ACC112 (cell line): ENCODE measurements at regions not wholly inside any gene's neighbourhood (a gene's known extent, or its start where the extent isn't known, plus 50 kb on each side); places are given as distances from the start of the nearest gene placed in this dataset.
"Not testable (repeated sequence)": the region's sequence is repeated elsewhere in the genome, so short reads cannot be mapped to it uniquely, and the experiment has no call there.

ENCODE experiments used
- H2AFZ ChIP-seq: fragments of 200-600 bp; sonication (generic); one replicate; pipeline ENCODE4 v1.6.0; 2017; ENCODE audit warnings: antibody characterized with exemption, low read length; ENCODE audit not compliant: unreplicated experiment
- H3K27ac ChIP-seq: fragments of 200-600 bp; sonication (generic); 2 replicates; pipeline ENCODE4 v1.5.1; 2014; ENCODE audit warnings: low read depth, mild to moderate bottlenecking, antibody characterized with exemption, low read length, moderate library complexity
- H3K27me3 ChIP-seq: fragments of 200-600 bp; sonication (generic); 2 replicates; pipeline ENCODE4 v1.6.1; 2014; ENCODE audit warnings: mild to moderate bottlenecking, antibody characterized with exemption, low read length, moderate library complexity, mixed read lengths; ENCODE audit not compliant: insufficient read depth
- H3K36me3 ChIP-seq: fragments of 200-600 bp; sonication (generic); 2 replicates; pipeline ENCODE4 v1.6.1; 2016; ENCODE audit warnings: mild to moderate bottlenecking, antibody characterized with exemption, low read length, moderate library complexity, mixed read lengths; ENCODE audit not compliant: insufficient read depth
- H3K4me1 ChIP-seq: fragments of 200-600 bp; sonication (generic); one replicate; pipeline ENCODE4 v1.6.1; 2016; ENCODE audit warnings: low read length, mixed read lengths; ENCODE audit not compliant: insufficient read depth, unreplicated experiment, control insufficient read depth
- H3K4me3 ChIP-seq: fragments of 200-600 bp; sonication (generic); 2 replicates; pipeline ENCODE4 v1.5.1; 2014; ENCODE audit warnings: mild to moderate bottlenecking, low read depth, low read length
- H3K79me2 ChIP-seq: fragments of 200-600 bp; sonication (generic); one replicate; pipeline ENCODE4 v1.6.0; 2016; ENCODE audit warnings: low read length; ENCODE audit not compliant: control insufficient read depth, unreplicated experiment, insufficient read depth

DNA sequence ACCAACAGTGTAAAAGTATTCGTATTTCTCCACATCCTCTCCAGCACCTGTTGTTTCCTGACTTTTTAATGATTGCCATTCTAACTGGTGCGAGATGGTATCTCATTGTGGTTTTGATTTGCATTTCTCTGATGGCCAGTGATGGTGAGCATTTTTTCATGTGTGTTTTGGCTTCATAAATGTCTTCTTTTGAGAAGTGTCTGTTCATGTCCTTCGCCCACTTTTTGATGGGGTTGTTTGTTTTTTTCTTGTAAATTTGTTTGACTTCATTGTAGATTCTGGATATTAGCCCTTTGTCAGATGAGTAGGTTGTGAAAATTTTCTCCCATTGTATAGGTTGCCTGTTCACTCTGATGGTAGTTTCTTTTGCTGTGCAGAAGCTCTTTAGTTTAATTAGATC lies 86.9 kb downstream of the CCDC74A start:
- H3K4me1 ChIP-seq, H2AFZ ChIP-seq, H3K4me3 ChIP-seq, H3K27me3 ChIP-seq, H3K27ac ChIP-seq, H3K36me3 ChIP-seq, H3K79me2 ChIP-seq: not testable (repeated sequence)

DNA sequence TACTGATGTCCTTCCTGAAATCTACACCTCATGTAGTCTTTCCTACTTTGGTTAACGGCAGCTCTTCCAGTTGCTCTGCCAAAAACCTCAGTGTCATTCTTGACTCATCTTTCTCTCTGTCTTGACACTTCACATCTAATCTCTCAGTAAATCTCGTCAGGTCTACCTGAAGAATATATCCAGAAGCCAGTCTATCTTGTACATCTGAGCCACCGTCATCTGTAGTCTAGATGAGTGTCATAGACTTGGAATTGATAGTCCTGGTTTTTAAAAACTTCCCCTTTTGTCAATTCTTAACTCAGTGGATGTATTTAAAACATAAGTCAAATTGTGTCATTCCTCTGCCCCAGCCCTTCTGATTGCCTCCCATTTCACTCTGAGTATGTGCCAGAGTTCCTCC lies 90.6 kb downstream of the CCDC74A start:
- not testable (repeated sequence) for H3K27ac ChIP-seq, H3K27me3 ChIP-seq, H3K79me2 ChIP-seq, H2AFZ ChIP-seq, H3K4me3 ChIP-seq, H3K36me3 ChIP-seq, H3K4me1 ChIP-seq

DNA sequence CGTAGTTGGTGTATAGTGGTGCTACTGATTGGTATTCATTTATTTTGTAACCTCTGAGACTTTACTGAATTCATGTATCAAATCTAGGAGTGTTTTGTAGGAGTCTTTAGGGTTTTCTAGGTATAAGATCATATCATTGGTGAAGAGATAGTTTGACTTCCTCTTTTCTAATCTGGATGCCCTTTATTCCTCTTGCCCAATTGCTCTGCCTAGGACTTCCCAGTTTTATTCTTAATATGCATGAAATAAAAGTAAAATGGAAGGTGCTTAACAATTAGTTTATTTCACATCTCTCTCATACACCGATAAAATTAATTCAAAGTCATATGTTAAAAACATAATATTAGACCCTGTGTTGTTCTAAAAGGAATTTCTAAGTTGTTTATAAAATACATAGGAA lies 95.2 kb downstream of the CCDC74A start:
- H3K4me1 ChIP-seq, H3K27ac ChIP-seq, H3K36me3 ChIP-seq, H3K27me3 ChIP-seq, H2AFZ ChIP-seq, H3K79me2 ChIP-seq, H3K4me3 ChIP-seq: not testable (repeated sequence)

DNA sequence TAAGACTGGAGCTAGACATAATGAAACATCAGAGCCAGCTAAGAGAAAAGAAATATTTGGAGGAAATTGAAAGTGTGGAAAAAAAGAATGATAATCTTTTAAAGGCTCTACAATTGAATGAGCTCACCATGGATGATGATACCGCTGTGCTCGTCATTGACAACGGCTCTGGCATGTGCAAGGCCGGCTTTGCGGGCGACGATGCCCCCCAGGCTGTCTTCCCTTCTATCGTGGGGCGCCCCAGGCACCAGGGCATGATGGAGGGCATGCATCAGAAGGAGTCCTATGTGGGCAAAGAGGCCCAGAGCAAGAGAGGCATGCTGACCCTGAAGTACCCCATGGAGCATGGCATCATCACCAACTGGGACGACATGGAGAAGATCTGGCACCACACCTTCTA lies 98.3 kb downstream of the CCDC74A start:
- not testable (repeated sequence) for H3K27me3 ChIP-seq, H3K4me3 ChIP-seq, H3K36me3 ChIP-seq, H2AFZ ChIP-seq, H3K79me2 ChIP-seq, H3K4me1 ChIP-seq, H3K27ac ChIP-seq

DNA sequence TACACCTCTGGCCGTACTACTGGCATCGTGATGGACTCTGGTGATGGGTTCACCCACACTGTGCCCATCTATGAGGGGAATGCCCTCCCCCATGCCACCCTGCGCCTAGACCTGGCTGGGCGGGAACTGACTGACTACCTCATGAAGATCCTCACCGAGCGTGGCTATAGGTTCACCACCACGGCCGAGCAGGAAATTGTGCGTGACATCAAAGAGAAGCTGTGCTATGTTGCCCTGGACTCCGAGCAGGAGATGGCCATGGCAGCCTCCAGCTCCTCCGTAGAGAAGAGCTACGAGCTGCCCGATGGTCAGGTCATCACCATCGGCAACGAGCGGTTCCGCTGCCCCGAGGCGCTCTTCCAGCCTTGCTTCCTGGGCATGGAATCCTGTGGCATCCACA lies 98.9 kb downstream of the CCDC74A start:
- not testable (repeated sequence) for H2AFZ ChIP-seq, H3K79me2 ChIP-seq, H3K36me3 ChIP-seq, H3K4me3 ChIP-seq, H3K4me1 ChIP-seq, H3K27me3 ChIP-seq, H3K27ac ChIP-seq

DNA sequence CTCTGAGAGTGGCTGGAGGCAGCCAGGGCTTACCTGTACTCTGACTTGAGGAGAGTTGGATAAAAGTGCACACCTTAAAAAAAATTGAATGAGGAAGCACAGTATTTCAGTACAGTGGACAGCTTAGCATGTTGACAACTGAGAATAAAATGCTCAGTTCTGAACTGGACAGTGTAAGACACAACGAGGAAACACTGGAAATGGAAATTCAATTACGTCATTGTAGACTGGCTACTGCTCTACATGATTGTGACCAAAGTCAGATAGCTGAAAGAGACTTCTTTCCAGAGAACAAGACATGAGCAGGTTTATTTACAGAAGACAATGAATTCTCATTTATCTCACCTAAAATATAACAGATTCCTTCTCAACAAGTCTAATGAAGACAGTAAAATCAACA lies 100.1 kb downstream of the CCDC74A start:
- not testable (repeated sequence) for H3K27ac ChIP-seq, H3K27me3 ChIP-seq, H3K4me3 ChIP-seq, H3K79me2 ChIP-seq, H3K4me1 ChIP-seq, H2AFZ ChIP-seq, H3K36me3 ChIP-seq

DNA sequence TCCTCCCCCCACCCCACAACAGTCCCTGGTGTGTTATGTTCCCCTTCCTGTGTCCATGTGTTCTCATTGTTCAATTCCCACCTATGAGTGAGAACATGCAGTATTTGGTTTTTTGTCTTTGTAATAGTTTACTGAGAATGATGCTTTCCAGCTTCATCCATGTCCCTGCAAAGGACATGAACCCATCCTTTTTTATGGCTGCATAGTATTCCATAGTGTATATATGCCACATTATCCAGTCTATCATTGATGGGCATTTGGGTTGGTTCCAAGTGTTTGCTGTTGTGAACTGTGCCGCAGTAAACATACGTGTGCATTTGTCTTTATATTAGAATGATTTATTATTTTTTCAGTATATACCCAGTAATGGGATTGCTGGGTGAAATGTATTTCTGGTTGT lies 104.0 kb downstream of the CCDC74A start:
- H3K27me3 ChIP-seq, H3K36me3 ChIP-seq, H3K27ac ChIP-seq, H3K4me1 ChIP-seq, H3K79me2 ChIP-seq, H3K4me3 ChIP-seq, H2AFZ ChIP-seq: not testable (repeated sequence)

DNA sequence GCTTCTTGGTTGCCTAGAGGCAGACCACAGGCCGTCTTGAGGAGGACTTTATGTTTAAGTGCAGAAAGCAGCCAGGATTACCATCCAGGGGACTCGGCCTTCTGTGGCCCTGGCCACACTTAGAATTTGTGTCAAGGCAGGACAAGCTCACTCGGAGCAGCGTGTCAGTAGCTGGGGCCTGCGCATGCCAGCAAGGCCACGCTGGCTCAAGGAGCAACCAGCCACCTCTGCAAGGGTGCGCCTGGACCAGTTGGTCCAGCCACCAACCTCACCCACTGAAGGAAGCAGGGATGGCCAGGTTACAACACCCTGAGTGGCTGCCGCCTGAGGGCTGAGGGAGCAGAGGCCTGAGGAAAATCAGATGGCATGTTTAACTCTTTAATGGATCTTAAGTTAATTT lies 105.7 kb downstream of the CCDC74A start:
- H3K79me2 ChIP-seq, H2AFZ ChIP-seq, H3K4me1 ChIP-seq, H3K27ac ChIP-seq, H3K4me3 ChIP-seq, H3K27me3 ChIP-seq, H3K36me3 ChIP-seq: not testable (repeated sequence)

DNA sequence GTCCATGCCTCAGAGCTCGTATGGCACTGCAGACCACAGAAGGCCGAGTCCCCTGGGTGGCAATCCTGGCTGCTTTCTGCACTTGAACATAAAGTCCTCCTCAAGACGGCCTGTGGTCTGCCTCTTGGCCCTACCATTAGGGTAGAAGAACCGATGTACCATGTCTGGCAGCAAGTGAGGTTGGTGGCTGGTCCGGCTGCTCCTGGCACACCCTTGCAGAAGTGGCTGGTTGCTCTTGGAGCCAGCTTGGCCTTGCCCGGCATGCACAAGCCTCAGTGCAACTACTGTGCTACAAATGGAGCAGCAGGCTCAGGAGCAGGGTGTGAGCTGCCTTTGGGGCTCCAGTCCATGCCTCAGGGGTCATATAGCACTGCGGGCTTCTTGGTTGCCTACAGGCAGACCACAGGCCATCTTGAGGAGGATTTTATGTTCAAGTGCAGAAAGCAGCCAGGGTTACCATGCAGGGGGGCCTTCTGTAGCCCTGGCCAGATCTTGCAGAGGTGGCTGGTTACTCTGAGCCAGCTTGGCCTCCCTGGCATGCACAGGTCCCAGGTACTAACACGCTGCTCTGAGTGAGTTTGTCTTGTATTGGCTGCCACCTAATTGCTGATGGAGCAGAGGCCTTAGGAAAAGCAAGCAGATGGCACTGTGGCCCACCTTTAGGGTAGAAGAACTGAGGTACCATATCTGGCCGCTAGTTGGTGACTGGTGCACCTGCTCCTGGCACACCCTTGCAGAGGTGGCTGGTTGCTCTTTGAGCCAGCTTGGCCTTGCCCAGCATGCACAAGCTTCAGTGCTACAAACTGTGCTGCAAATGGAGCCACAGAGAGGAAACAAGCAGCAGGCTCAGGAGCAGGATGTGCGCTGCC lies 106.4 kb downstream of the CCDC74A start:
- H3K4me1 ChIP-seq, H3K79me2 ChIP-seq, H2AFZ ChIP-seq, H3K27ac ChIP-seq, H3K27me3 ChIP-seq, H3K4me3 ChIP-seq, H3K36me3 ChIP-seq: not testable (repeated sequence)

DNA sequence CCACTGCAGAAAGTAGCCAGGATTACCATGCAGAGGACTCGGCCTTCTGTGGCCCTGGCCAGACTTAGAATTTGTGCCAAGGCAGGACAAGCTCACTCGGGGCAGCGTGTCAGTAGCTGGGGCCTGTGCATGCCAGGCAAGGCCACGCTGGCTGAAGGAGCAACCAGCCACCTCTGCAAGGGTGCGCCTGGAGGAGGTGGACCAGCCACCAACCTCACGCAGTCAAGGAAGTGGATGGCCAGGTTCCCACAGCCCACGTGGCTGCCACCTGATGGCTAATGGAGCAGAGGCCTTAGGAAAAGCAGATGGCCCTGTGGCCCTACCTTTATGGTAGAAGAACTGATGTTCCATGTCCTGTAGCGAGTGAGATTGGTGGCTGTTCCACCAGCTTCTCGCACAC lies 107.9 kb downstream of the CCDC74A start:
- Histone ChIP-seq H3K27me3 (no peaks in the 10 kb centered on the region), H3K4me1 (no peaks in the 10 kb centered on the region), H3K36me3 (no peaks in the 10 kb centered on the region), H3K4me3 (no peak overlapping the region), H3K27ac (no peak overlapping the region), H3K79me2 (no peaks in the 10 kb centered on the region), H2AFZ (no peak overlapping the region)

DNA sequence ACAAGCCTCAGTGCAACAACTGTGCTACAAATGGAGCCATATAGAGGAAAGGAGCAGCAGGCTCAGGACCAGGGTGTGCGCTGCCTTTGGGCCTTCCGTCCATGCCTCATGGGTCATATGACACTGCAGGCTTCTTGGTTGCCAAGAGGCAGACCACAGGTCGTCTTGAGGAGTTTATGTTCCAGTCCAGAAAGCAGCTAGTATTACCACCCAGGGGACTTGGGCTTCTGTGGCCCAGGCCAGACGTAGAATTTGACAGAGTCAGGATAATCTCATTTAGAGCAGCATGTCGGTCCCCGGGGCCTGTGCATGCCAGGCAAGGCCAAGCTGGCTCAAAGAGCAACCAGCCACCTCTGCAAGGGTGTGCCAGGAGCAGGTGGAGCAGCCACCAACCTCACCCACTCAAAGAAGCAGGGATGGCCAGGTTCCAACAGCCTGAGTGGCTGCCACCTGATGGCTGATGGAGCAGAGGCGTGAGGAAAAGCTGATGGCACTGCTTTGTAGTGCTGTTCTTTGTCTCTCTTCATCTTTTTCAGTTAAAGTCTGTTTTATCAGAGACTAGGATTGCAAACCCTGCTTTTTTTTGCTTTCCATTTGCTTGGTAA lies 109.1 kb downstream of the CCDC74A start:
- H3K4me3 ChIP-seq, H3K79me2 ChIP-seq, H3K4me1 ChIP-seq, H3K27me3 ChIP-seq, H3K36me3 ChIP-seq, H2AFZ ChIP-seq, H3K27ac ChIP-seq: not testable (repeated sequence)
